ENCODE measurements at regions not wholly inside any gene's neighbourhood (a gene's known extent, or its start where the extent isn't known, plus 50 kb on each side); places are given as distances from the start of the nearest gene placed in this dataset.
A peak's percentile ranks its signal among the peaks of the same experiment; 100 is the strongest.

- DNase-seq, result no peak
Observed at GRCh38 chr19:30217461-30217860, 154.7 kb upstream of the ZNF536 start.

DNA sequence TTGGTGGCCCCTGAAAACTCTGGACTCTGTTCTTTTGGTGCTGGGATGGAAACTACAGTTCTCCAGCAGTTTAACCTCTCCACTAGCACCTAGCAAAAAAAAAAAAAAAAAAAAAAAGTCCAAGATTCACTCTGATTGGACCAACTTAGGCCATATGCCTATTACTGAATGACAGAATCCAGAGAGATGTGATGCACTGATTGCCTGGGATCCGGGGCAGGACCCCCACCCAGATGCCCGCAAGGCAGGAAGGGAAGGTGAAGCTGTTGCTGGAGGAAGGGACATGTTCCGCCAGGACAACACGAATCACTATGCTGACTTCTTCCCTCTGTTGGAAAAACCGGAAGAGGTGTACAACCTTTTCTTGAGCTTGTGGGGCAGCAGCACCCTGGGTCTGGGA lies 152.5 kb upstream of the ZNF536 start:
- DNase-seq, result no peak

DNA sequence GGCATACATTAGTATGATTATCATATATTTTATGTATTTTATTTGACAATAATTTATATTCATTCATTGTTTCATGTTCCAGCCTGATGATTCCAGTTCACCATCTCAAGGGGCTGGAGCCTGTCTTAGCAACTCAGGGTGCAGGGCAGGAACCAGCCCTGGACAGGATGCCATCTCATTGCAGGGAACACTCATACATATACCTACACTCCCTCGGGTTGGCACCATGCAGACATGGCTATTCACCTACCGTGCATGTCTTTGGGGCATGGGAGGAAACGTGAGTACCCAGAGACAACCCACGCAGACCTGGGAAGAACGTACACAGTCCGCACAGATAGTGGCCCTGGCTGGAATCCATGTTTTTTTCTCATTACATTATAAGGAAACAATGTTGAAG lies 151.0 kb upstream of the ZNF536 start:
- DNase-seq, result no peak

GRCh38 chr19:30222428-30222873 lies 149.7 kb upstream of the ZNF536 start:
- DNase-seq, result peak; percentile 49

- DNase-seq, result peak; percentile 69
Observed at GRCh38 chr19:30222992-30223865, 149.0 kb upstream of the ZNF536 start.

DNA sequence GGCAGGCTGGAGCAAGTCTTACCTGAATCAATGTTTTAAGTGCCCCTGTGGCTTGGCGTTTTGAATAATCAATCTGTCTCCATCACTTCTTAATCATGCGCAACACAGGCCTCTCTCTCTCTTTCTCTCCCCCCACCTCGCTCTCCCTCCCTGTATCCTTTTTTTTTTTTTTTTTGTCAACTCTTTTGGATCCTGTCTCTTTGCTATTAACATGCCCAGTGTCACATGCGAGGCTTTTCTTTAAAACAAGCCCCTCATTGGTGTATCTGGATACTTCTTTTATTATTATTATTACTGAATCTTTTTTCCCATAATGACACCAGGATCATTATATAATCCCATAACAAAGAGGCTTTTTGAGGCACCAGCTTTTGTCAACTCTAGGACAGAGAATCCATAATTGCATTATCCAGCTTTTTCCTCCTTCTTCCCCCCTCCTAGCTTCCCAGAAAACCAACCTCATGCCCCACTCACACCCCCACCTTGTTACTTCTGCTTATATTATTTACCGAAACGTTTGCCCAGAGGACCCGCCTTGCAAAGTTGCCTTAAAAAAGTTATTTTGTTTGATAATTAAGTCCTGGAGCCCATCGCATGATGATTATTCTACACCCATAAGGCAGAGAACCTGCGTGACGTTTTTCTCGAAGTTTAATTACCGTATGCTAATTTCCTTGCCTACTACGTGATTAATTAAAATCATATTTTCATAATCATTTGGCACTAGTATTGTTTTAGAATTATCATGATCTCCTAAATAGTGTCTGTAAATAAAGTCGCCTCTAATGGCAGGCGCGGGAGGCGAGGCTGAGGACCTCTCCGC lies 148.1 kb upstream of the ZNF536 start:
- no peak for DNase-seq

DNA sequence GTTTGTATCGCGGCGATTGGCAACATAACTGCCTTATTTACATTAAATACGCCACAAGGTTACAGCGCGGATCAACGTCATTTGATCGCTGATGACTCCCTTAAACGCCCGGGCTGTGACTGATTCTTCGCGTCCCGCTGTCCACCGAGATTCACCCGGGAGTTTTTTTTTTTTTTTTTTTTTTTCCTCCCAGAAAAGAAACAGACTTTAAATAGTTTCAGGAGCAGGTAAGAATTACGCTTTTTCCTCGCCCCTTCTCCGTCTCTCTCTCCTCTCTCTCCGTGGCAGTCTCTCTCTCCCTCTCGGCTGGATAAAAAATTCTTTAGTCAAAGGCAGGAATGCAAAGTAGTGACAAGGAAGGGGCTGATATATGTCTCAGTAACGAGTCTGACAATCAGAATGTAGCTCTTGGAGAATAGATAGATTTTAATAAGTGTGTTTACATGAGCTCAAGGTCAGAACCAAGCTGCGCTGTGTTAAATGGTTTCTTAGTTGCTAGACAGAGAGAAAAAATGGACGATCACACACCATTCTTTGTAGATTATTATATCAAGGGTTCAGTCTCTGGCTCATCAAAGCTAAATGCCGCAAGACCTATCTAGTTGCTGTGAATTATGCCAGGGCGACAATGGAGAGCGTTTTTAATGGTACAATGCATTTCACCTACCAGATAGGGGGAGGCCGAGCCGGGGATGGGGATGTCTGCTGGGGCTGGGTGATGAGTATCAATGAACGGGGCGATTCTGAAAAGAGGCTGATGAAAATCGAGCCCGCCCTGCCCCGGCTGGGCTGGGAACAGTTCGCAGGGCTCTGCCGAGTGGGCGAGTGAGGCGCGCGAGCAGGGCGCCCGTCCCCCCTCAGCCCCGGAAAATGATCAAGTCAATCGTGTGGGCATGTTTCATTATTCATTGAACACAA lies 147.2 kb upstream of the ZNF536 start:
- DNase-seq, result peak; percentile 65

GRCh38 chr19:30225676-30226463 lies 146.3 kb upstream of the ZNF536 start:
- peak; percentile 45 for DNase-seq

DNA sequence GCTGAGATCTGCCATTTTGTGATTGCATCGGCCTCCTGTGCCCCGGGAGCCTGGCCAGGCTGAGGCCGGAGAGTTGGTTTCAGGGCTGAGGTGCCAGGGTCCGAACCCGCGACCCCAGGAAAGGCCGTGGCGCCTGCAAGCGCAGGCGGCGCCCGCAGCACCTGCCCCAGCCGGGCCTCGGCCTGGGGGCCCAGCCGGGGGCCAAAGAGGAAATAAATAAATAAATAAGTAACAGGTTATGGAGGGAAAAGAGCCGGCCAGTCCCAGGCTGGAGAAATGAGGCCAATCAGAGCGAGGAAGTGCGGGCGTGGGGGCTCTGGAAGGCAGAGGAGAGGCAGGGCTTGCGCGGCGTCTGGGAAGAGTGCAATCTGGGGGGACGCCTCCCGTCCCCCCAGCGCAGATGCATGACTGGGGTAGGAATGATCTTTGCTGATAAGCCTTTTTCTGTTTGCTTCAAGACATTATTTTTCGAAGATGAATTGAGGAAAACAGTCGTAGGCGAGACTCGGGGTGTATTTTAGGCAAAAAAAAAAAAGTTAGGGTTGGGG lies 145.6 kb upstream of the ZNF536 start:
- peak; percentile 63 for DNase-seq

- peak; percentile 53 for DNase-seq
Observed at GRCh38 chr19:30227012-30227621, 145.1 kb upstream of the ZNF536 start.

DNA sequence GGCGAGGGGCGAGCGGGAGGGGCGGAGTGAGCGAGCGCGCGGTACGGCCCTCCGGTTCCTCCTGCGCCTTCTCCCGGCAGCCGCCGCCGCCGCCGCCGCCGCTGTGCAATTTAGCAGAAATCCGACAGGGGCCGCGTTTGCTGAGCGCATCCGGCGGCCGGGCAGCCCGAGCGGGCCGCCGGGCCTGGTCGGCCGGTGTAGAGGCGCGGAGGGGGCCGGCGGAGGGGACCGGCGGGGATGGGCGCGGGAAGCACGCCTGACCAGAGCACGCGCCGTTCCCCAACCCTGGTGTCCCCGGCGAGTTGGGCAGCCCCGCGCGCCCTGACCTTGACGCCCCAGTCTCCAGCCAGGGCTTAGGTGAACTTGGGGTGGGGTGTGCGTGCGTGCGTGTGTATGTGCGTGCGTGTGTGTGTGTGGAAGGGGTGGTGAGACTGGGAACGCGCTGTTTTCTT lies 144.5 kb upstream of the ZNF536 start:
- DNase-seq, result no peak

DNA sequence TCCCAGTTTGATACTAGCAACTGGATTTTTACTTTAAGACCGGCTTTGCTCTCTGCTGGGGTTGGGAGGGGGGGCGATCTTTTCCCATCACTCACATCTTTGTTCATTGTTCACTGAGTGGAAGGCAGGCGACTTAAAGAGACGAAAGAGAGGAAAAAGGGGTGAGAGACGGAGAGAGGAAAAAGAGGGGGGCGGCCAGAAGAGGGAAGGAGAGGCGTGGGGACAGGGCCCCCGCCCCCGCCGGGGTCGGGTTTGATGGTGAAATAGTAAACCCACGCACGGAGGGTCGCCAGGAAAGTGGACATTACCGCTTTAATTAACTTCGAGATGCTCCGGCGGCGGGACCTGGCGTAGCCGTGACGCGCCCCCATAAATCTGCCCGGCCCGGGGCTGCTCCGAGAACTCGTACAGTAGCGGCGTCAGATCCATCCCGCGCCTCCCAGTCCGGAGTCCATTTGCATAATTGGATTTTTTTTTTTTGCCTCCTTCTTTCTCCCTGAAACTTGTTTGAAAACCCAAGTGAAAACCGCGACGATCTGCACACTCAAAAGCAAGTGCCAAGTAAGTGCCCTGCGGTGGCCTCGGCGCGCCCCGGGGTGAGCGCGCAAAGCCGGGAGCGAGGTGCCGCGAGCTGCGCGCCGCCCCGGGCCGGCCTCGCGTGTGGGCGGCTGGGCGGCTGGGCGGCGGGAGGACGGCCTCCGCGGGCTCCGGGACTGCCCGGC lies 143.9 kb upstream of the ZNF536 start:
- DNase-seq, result peak; percentile 78

DNA sequence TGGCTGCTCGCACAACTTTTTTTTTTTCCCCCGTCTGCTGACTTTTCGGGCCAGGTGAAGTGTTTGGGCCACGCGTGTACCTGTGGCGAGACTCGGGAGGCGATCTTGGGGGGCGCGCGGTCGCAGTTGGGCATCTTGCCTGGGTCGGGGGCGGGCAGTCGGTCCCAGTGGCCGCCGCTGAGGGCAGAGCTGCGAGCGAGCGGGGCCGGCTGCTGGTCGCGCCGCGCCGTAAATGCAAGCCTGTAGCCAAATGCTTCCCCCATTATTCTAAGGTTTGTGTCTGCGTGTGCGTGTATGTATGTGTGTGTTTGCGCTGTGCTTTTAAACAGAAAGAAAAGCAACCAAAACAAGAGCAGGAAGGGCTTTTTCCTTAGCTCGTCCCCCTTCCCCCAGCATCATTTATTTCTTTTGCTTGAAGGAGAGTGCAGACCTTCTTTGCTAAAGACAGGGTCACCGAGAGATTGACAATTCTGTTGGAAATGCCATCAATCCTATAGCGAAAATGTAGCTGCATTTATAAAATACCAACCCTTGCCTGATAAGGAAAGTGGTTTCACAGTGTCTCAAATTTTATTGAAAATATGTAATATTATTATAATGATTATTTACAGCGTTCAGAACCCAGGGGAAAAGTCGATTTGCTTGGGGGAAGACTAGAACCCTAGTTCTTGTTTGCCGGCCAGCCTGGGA lies 143.2 kb upstream of the ZNF536 start:
- peak; percentile 79 for DNase-seq

DNA sequence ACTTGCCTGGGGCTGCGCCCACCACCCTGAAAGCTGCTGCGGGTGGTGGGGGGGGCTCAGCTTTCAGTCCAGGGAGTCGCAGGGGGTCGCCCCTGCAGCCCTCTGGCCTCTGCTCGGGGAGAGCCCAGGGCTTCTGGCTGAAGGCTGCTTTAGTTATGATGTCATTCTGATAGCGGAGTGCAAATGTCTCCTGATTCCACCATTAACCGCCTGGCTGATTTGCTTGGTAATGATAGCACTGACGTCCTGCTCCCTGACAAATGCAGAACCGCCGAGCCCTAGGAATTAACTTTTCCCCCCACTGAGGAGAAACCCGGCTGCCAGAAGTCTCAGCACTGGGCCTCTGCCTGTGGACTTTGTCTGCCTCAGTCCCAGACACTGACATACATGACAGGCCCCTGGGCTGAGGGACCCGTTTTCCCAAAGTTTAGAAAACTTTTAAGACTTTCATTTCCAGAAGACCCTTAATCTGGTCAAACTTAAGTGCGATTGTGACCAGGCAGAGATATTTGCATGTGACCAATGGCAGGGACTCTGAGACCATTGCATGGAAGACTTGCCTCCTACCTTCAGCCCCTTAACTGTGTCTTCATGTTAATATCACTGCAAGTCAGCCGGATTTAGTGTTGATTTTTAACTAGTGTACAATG lies 142.5 kb upstream of the ZNF536 start:
- peak; percentile 37 for DNase-seq

GRCh38 chr19:30231408-30232318 lies 140.5 kb upstream of the ZNF536 start:
- no peak for DNase-seq

DNA sequence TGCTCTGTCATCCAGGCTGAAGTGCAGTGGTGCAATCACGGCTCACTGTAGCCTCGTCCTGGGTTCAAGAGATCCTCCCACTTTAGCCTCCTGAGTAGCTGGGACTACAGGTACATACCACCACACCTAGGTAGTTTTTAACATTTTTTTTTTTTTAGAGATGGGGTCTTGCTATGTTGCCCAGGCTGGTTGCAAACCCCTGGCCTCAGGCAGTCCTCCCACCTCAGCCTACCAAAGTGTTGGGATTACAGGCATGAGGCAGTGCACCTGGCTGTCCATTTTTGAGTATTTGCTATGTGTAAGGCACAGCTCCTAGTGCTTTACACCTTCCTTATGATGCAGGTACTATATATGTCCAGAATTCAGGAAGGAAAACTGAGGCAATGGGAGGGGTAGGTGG lies 138.8 kb upstream of the ZNF536 start:
- no peak for DNase-seq

GRCh38 chr19:30235946-30236345 lies 136.2 kb upstream of the ZNF536 start:
- DNase-seq, result peak; percentile 19

DNA sequence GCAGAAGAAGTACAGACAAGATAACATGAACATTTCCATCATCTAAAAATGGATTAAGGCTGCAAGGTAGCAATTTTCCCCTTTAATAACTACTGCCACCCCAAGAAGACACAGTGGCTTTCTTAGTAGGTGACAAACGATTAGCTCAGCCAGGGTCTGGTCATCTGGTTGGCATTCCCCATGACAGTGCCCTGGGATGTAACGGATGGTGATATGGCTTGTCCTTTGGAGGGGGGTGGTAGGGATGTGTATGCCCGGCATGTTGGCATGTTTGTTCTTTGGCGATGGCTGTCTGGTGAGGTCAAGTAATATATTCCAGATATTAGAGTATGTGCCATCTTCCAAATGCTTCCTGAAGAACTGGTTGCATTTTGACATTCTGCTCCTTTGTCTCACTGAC lies 135.6 kb upstream of the ZNF536 start:
- DNase-seq, result no peak

Measured in right kidney (tissue), 1 donor.